ENCODE measurements at regions not wholly inside any gene's neighbourhood (a gene's known extent, or its start where the extent isn't known, plus 50 kb on each side); places are given as distances from the start of the nearest gene placed in this dataset.

DNA sequence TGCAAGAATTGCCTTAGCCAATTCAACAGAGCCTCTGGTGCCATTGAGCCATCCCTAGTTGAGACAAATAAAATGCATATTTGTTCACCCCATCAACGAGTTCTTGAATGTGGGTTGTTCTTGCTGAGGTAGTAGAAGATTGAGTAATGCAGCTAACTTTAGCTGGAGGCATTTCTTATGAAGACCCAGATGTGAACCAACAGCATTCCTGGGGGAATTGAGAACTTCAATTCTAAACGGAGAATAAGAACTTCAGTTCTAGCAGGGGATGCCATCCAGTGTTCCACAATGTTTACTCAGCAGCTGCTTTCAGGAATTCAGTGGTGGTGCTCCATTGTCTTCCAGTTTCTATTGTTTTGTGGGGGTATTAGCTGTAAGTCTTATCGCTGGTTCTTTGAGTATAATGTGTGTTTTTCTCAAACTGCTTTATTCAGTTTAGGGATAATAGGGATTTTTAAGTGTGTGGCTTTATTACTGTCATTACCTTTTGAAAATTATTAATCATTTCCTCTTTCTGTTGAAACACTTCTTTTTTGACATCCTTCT lies 1968.2 kb upstream of the NUDT12 start:
- Histone ChIP-seq H3K27me3 (ENCODE audit: control insufficient read depth, insufficient read depth, low read length) (no peaks in the 10 kb centered on the region), H3K4me3 (ENCODE audit: low read depth, low read length) (no peak overlapping the region), H3K36me3 (ENCODE audit: control insufficient read depth, insufficient read depth, low read length) (no peaks in the 10 kb centered on the region)
- TF ChIP-seq, protein P1, sequence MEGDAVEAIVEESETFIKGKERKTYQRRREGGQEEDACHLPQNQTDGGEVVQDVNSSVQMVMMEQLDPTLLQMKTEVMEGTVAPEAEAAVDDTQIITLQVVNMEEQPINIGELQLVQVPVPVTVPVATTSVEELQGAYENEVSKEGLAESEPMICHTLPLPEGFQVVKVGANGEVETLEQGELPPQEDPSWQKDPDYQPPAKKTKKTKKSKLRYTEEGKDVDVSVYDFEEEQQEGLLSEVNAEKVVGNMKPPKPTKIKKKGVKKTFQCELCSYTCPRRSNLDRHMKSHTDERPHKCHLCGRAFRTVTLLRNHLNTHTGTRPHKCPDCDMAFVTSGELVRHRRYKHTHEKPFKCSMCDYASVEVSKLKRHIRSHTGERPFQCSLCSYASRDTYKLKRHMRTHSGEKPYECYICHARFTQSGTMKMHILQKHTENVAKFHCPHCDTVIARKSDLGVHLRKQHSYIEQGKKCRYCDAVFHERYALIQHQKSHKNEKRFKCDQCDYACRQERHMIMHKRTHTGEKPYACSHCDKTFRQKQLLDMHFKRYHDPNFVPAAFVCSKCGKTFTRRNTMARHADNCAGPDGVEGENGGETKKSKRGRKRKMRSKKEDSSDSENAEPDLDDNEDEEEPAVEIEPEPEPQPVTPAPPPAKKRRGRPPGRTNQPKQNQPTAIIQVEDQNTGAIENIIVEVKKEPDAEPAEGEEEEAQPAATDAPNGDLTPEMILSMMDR (IDR thresholded peaks at IDR 0.05; ENCODE audit: insufficient read depth, low read length, poor library complexity, severe bottlenecking) = no peak
- no peak for DNase-seq (ENCODE audit: low read depth)

DNA sequence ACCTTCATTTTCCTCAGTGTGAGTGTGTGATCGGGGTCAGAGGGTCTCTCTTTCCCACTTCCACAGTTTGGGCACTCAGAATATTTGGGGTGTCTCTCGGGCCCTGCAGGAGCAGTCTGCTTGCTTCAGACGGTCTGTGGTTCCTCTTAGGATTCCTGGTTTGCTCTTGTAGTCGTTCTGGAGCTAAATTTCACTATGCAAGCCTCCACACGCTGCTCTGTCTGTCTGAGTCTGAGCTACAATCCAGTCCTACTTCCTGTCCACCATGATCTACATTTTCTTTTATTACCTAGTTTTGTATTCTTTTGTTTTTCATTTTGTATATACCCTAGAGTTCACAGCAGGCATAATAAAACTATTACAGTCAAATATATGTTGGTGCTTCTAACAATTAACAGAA lies 1967.3 kb upstream of the NUDT12 start:
- Histone ChIP-seq H3K27me3 (ENCODE audit: control insufficient read depth, insufficient read depth, low read length) (no peaks in the 10 kb centered on the region), H3K36me3 (ENCODE audit: control insufficient read depth, insufficient read depth, low read length) (no peaks in the 10 kb centered on the region)
- TF ChIP-seq, protein P1 (IDR thresholded peaks at IDR 0.05; ENCODE audit: insufficient read depth, low read length, poor library complexity, severe bottlenecking) = no peak

DNA sequence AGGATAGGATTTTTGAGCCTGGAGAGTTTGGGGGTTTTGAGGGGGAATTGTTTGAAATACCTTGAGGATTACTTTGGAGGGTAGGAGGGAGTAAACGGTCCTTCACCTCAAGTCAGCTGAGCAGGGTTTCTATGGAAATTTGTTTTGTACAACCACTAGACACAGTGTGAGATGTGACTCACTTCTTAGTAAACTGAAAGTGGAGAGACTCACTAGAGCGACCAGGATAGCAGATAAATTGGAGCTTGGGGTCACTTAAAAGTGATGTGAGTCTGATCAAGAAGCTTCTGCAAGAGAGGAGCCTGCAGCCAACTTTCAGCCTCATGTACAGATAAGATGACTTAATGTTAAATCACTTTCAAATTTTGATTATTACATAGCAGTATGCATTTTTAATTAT lies 1945.9 kb upstream of the NUDT12 start:
- TF ChIP-seq, protein P1 (IDR thresholded peaks at IDR 0.05; ENCODE audit: insufficient read depth, low read length, poor library complexity, severe bottlenecking) = no peak
- Histone ChIP-seq H3K36me3 (ENCODE audit: control insufficient read depth, insufficient read depth, low read length) (no peaks in the 10 kb centered on the region), H3K4me3 (ENCODE audit: low read depth, low read length) (no peak overlapping the region), H3K27me3 (ENCODE audit: control insufficient read depth, insufficient read depth, low read length) (no peaks in the 10 kb centered on the region)
- peak; percentile 10 for DNase-seq (ENCODE audit: low read depth)

More for the DNA sequence above, 1967.3 kb upstream of the NUDT12 start:
- no peak for DNase-seq (ENCODE audit: low read depth)
- no peak overlapping the region for H3K4me3 ChIP-seq (ENCODE audit: low read depth, low read length)

DNA sequence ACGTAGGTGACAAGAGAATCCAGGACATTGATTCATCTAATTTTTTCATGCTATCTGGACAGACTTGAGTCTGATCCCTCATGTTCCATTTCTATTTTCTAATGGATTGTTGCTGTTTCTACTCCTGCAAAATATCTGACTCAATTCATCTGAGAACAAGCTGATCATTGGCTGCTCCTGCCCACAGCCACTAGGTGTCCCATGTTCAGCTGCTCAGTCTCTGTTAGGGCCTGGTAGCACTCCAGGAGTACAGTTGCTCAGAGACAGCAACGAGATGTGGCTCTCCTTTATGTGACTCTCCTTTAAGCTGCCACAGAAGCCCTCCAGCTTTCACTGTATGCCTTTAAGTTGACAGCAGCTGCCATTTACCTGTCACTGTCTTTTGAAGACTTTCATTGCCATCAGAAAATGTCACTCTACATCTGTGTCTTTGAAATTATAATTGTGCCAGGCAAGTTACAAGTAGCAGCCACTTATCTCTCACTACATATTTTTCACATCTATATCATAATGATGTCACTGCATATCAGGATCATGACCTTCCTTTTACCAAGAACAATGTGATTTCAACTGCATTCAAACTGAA lies 1944.2 kb upstream of the NUDT12 start:
- H3K4me3 ChIP-seq (ENCODE audit: low read depth, low read length) = no peak overlapping the region
- no peaks in the 10 kb centered on the region for H3K36me3 ChIP-seq (ENCODE audit: control insufficient read depth, insufficient read depth, low read length)
- no peaks in the 10 kb centered on the region for H3K27me3 ChIP-seq (ENCODE audit: control insufficient read depth, insufficient read depth, low read length)
- DNase-seq (ENCODE audit: low read depth) = no peak
- TF ChIP-seq, protein P1 (IDR thresholded peaks at IDR 0.05; ENCODE audit: insufficient read depth, low read length, poor library complexity, severe bottlenecking) = peak; percentile 60

DNA sequence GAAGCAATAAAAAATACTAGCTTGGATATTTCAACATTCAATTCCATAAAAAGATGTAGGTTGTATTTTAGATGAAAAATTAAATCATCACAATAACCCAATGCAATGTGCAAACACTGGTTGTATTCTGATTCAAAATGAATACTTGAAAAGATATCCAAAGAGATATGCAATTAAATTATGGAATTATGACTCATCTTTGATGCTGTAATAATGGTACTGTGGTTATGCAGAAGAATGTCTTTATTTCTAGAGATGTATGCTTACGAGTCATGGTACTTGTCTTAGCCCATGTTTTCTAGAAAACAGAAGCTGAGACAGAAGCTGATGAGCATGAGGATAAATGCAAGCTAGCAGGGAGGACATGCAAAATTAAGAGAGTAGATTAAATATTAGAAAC lies 1941.4 kb upstream of the NUDT12 start:
- no peak for DNase-seq (ENCODE audit: low read depth)
- TF ChIP-seq, protein P1 (IDR thresholded peaks at IDR 0.05; ENCODE audit: insufficient read depth, low read length, poor library complexity, severe bottlenecking) = no peak
- Histone ChIP-seq H3K27me3 (ENCODE audit: control insufficient read depth, insufficient read depth, low read length) (no peaks in the 10 kb centered on the region), H3K36me3 (ENCODE audit: control insufficient read depth, insufficient read depth, low read length) (no peaks in the 10 kb centered on the region), H3K4me3 (ENCODE audit: low read depth, low read length) (no peak overlapping the region)

DNA sequence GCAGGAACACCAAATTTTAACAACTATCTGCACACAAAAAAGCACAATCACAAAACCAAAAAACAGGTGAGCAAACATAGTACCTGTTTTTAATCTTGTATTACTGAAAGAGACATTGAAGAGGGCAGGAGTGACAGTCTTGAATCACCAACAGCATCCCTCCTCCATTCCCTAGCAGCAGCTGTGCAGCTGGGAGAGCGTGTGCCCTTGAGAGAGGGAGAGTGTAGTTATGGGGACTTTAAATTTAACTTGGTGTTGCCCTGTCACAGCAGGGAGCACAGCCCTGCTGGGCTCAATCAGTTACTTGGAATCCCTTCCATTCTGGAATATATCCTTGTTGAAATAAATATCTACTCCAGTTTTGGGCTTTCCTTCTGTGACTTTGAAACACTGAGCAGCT lies 1938.7 kb upstream of the NUDT12 start:
- no peak for DNase-seq (ENCODE audit: low read depth)
- TF ChIP-seq, protein P1 (IDR thresholded peaks at IDR 0.05; ENCODE audit: insufficient read depth, low read length, poor library complexity, severe bottlenecking) = no peak
- no peaks in the 10 kb centered on the region for H3K36me3 ChIP-seq (ENCODE audit: control insufficient read depth, insufficient read depth, low read length)
- no peak overlapping the region for H3K4me3 ChIP-seq (ENCODE audit: low read depth, low read length)
- H3K27me3 ChIP-seq (ENCODE audit: control insufficient read depth, insufficient read depth, low read length) = no peaks in the 10 kb centered on the region
